OCI-LY7 (cell line): ENCODE measurements at regions not wholly inside any gene's neighbourhood (a gene's known extent, or its start where the extent isn't known, plus 50 kb on each side); places are given as distances from the start of the nearest gene placed in this dataset.

Source experiments
- BruUV-seq: library from RNA; stranded (reverse); fragments of 400-500 nt; replicated peaks from 2 replicates; lab custom pipeline; 2021; lab: Mats Ljungman, UMichigan
- CTCF ChIA-PET: fragments of 300-600 bp; sonication (Branson Sonifier 250); formaldehyde crosslinking; loops from one replicate; lab custom pipeline; 2022; ENCODE audit warnings: antibody characterized with exemption; ENCODE audit not compliant: unreplicated experiment; lab: Charles Lee
- POLR2A ChIA-PET: fragments of 300-600 bp; sonication (Branson Sonifier 250); formaldehyde crosslinking; loops from one replicate; lab custom pipeline; 2022; ENCODE audit warnings: antibody characterized with exemption; lab: Charles Lee
- DNase-seq: peaks from one replicate; pipeline ENCODE4 v3.0.0-alpha.2; 2015; ENCODE audit warnings: low spot score
- H2AFZ ChIP-seq: fragments of 200-600 bp; sonication (generic), shearing (Covaris generic); 2 replicates; pipeline ENCODE4 v1.6.1; 2014; ENCODE audit warnings: mild to moderate bottlenecking, antibody characterized with exemption, low read length, moderate library complexity
- H3K27ac ChIP-seq: fragments of 200-600 bp; sonication (generic); 2 replicates; pipeline ENCODE4 v1.5.1; 2014; ENCODE audit warnings: mixed run types, low read depth, mild to moderate bottlenecking, moderate library complexity, low read length, inconsistent platforms; ENCODE audit not compliant: poor library complexity, severe bottlenecking
- H3K36me3 ChIP-seq: fragments of 200-600 bp; sonication (generic); 2 replicates; pipeline ENCODE4 v1.6.1; 2014; ENCODE audit warnings: mild to moderate bottlenecking, antibody characterized with exemption, low read length, moderate library complexity, mixed read lengths; ENCODE audit not compliant: insufficient read depth
- H3K4me1 ChIP-seq: fragments of 200-600 bp; sonication (generic); 2 replicates; pipeline ENCODE4 v1.5.1; 2014; ENCODE audit warnings: mild to moderate bottlenecking, low read length; ENCODE audit not compliant: insufficient read depth, poor library complexity, severe bottlenecking
- H3K4me2 ChIP-seq: fragments of 200-600 bp; sonication (generic); 2 replicates; pipeline ENCODE4 v1.6.1; 2014; ENCODE audit warnings: mild to moderate bottlenecking, low read length
- H3K4me3 ChIP-seq: fragments of 200-600 bp; sonication (generic); 2 replicates; pipeline ENCODE4 v1.5.1; 2014; ENCODE audit warnings: mild to moderate bottlenecking, low read depth, low read length; ENCODE audit not compliant: poor library complexity, severe bottlenecking
- H3K79me2 ChIP-seq: fragments of 200-600 bp; sonication (generic); 2 replicates; pipeline ENCODE4 v1.6.1; 2016; ENCODE audit warnings: low read depth, mild to moderate bottlenecking, low read length, moderate library complexity, mixed read lengths; ENCODE audit not compliant: insufficient read depth
- H3K9me2 ChIP-seq: fragments of 200-600 bp; sonication (generic); 2 replicates; pipeline ENCODE4 v1.6.1; 2016; ENCODE audit warnings: mild to moderate bottlenecking, low read length, mixed read lengths; ENCODE audit not compliant: insufficient read depth
- H3K9me3 ChIP-seq: fragments of 200-600 bp; sonication (generic); 2 replicates; pipeline ENCODE4 v1.6.1; 2014; ENCODE audit warnings: mild to moderate bottlenecking, mixed run types, low read length, mixed read lengths
- H4K20me1 ChIP-seq: fragments of 200-600 bp; sonication (generic); 2 replicates; pipeline ENCODE4 v1.6.1; 2014; ENCODE audit warnings: mild to moderate bottlenecking, antibody characterized with exemption, low read length, moderate library complexity, mixed read lengths; ENCODE audit not compliant: insufficient read depth
- EZH2phosphoT487 ChIP-seq: fragments of 200-600 bp; sonication (generic); IDR thresholded peaks from 2 replicates; pipeline ENCODE4 v1.6.1; 2018; ENCODE audit warnings: low read depth, borderline replicate concordance, mild to moderate bottlenecking, mixed run types, antibody characterized with exemption, low read length, moderate library complexity, mixed read lengths
- intact Hi-C: fragments of 100-400 bp; cut with micrococcal nuclease; formaldehyde crosslinking; loops from one replicate; pipeline ENCODE4 v1.10.0; 2022; ENCODE audit not compliant: unreplicated experiment
- TF ChIP-seq, protein P1 (sequence below): fragments of 200-600 bp; sonication (generic); conservative IDR thresholded peaks from 2 replicates; pipeline ENCODE4 v1.5.1; 2014; ENCODE audit warnings: mild to moderate bottlenecking, antibody characterized with exemption, low read length, moderate library complexity, mixed read lengths

GRCh38 chr6:164927288-164928056 lies 381.9 kb downstream of the C6orf118 start:
- H3K79me2 ChIP-seq: no peaks in the 10 kb centered on the region
- ChIA-PET CTCF (no interaction called here), POLR2A (no interaction called here)
- intact Hi-C loops: no loop called here
- no peaks in the 10 kb centered on the region for H3K4me1 ChIP-seq
- no peak overlapping the region for H3K4me3 ChIP-seq
- BruUV-seq: no TSS peak
- no peaks in the 10 kb centered on the region for H4K20me1 ChIP-seq
- TF ChIP-seq, protein P1, sequence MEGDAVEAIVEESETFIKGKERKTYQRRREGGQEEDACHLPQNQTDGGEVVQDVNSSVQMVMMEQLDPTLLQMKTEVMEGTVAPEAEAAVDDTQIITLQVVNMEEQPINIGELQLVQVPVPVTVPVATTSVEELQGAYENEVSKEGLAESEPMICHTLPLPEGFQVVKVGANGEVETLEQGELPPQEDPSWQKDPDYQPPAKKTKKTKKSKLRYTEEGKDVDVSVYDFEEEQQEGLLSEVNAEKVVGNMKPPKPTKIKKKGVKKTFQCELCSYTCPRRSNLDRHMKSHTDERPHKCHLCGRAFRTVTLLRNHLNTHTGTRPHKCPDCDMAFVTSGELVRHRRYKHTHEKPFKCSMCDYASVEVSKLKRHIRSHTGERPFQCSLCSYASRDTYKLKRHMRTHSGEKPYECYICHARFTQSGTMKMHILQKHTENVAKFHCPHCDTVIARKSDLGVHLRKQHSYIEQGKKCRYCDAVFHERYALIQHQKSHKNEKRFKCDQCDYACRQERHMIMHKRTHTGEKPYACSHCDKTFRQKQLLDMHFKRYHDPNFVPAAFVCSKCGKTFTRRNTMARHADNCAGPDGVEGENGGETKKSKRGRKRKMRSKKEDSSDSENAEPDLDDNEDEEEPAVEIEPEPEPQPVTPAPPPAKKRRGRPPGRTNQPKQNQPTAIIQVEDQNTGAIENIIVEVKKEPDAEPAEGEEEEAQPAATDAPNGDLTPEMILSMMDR: peak; percentile 92
- TF ChIP-seq EZH2phosphoT487: no peak
- no peaks in the 10 kb centered on the region for H3K9me3 ChIP-seq
- H2AFZ ChIP-seq: no peak overlapping the region
- no peak overlapping the region for H3K4me2 ChIP-seq
- peak; percentile 43 for DNase-seq
- H3K27ac ChIP-seq: no peak overlapping the region
- no peaks in the 10 kb centered on the region for H3K36me3 ChIP-seq
- H3K9me2 ChIP-seq: no peaks in the 10 kb centered on the region

GRCh38 chr6:164926686-164927085 lies 382.7 kb downstream of the C6orf118 start:
- POLR2A ChIA-PET: interaction anchor here (0.6 kb wide), 1 partner anchor 284 kb away, joined by 3 read pairs; no protein-coding TSS in a partner anchor
- Histone ChIP-seq H3K4me1 (no peaks in the 10 kb centered on the region), H3K9me2 (no peaks in the 10 kb centered on the region), H3K79me2 (no peaks in the 10 kb centered on the region), H2AFZ (no peak overlapping the region), H3K4me3 (no peak overlapping the region), H3K36me3 (no peaks in the 10 kb centered on the region), H3K27ac (no peak overlapping the region), H4K20me1 (no peaks in the 10 kb centered on the region), H3K9me3 (no peaks in the 10 kb centered on the region), H3K4me2 (no peak overlapping the region)
- TF ChIP-seq, protein P1: no peak
- no peak for TF ChIP-seq EZH2phosphoT487
- intact Hi-C loops: no loop called here
- DNase-seq: no peak
- no TSS peak for BruUV-seq
- CTCF ChIA-PET: interaction anchor here (0.6 kb wide), 1 partner anchor 492 kb away, joined by 3 read pairs; no protein-coding TSS in a partner anchor
